GM12864 (cell line): ENCODE measurements at regions not wholly inside any gene's neighbourhood (a gene's known extent, or its start where the extent isn't known, plus 50 kb on each side); places are given as distances from the start of the nearest gene placed in this dataset.
A peak's percentile ranks its signal among the peaks of the same experiment; 100 is the strongest.

Experiments
- DNase-seq: peaks from one replicate; pipeline ENCODE4 v3.0.0-alpha.2; 2011; ENCODE audit warnings: low read depth
- H3K4me3 ChIP-seq: 2 replicates; pipeline ENCODE4 v1.5.1; 2011; ENCODE audit warnings: mild to moderate bottlenecking, low read depth, low read length, control low read depth
- TF ChIP-seq, protein P1 (sequence below): IDR thresholded peaks from 2 replicates; pipeline ENCODE4 v1.5.1; 2011; ENCODE audit warnings: low read depth, mild to moderate bottlenecking, moderate library complexity, low read length, control low read depth, inconsistent platforms; ENCODE audit errors: missing control alignments

DNA sequence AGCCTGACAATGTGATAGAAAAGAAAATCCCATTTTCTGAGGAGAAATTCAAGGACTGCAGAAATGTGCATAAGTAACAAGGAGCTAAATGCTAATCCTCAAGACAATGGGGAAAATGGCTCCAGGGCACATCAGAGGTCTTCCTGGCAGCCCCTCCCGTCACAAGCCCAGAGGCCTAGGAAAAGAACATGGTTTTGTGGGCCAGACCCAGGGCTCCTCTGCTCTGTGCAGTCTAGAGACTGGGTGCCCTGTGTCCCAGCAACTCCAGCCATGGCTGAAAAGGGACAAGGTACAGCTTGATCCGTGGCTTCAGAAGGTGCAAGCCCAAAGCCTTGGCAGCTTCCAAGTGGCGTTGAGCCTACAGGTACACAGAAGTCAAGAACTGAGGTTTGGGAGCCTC, 176.8 kb upstream of the SUCLG2 start:
- DNase-seq = no peak
- TF ChIP-seq, protein P1, sequence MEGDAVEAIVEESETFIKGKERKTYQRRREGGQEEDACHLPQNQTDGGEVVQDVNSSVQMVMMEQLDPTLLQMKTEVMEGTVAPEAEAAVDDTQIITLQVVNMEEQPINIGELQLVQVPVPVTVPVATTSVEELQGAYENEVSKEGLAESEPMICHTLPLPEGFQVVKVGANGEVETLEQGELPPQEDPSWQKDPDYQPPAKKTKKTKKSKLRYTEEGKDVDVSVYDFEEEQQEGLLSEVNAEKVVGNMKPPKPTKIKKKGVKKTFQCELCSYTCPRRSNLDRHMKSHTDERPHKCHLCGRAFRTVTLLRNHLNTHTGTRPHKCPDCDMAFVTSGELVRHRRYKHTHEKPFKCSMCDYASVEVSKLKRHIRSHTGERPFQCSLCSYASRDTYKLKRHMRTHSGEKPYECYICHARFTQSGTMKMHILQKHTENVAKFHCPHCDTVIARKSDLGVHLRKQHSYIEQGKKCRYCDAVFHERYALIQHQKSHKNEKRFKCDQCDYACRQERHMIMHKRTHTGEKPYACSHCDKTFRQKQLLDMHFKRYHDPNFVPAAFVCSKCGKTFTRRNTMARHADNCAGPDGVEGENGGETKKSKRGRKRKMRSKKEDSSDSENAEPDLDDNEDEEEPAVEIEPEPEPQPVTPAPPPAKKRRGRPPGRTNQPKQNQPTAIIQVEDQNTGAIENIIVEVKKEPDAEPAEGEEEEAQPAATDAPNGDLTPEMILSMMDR = no peak
- H3K4me3 ChIP-seq = no peak overlapping the region

DNA sequence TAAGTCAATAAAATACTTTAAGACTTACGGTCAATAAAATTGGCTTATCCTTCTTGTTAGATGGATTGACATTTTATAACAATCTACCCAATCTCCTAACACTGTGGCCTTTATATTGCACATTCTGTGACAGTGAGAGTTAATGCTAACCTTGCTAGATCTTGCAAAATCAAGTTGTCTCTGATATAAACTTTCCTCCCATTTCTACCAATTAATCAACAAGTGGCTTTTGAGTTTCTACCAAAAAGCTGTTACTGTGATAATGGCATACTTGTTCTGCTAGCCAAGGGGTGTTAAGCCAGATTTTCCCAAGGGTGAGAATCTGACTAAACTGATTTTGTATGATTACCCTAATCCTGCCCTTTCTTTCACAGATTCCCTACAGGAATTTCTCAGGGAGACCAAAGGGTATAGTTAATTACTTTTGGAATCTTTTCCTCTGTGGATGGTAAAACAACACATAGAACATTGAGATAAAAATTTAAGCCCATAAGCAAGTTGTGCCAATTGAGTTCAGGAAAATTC, 174.1 kb upstream of the SUCLG2 start:
- DNase-seq = no peak
- TF ChIP-seq, protein P1 = no peak

DNA sequence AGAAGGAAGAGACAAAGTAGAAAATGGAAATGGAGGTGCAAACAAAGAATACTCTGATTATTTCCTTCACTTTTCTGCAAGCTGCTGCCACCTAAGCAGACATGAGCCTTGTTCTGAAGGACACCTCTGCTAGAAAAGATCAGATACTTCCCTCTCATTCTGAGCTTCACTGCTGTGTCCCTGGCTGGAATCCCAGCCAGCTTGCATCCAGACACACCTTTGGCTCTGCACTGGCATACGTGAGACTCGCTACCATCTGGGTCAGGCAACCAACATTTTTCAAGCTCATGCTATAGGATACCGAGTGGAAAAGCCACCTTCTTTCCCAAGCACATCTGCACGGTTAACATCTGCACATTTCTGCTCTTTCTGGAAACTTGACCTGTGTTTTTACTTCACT, 166.7 kb upstream of the SUCLG2 start:
- no peak for DNase-seq
- TF ChIP-seq, protein P1 = no peak
- no peak overlapping the region for H3K4me3 ChIP-seq

More for the DNA sequence above, 174.1 kb upstream of the SUCLG2 start:
- H3K4me3 ChIP-seq = no peak overlapping the region

DNA sequence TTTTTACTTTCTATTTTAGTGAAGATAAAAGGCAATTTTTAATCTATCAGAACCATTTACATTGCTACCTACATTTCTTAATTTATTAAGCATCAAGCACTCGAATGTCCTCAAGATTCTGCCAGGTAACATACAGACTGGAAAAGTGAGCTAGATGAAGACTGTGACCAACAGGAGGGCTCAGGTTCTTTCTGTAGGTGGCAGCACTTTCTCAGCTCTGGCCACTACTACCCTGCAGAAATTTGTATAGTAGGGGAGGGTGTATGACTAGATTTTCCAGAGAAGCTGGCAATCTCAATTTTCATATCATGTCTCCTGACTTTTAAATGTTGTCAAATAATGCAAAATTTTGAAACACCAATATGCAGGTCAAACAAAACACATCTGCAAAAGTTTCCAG, 165.0 kb upstream of the SUCLG2 start:
- TF ChIP-seq, protein P1 = peak; percentile 31
- no peak overlapping the region for H3K4me3 ChIP-seq
- no peak for DNase-seq

DNA sequence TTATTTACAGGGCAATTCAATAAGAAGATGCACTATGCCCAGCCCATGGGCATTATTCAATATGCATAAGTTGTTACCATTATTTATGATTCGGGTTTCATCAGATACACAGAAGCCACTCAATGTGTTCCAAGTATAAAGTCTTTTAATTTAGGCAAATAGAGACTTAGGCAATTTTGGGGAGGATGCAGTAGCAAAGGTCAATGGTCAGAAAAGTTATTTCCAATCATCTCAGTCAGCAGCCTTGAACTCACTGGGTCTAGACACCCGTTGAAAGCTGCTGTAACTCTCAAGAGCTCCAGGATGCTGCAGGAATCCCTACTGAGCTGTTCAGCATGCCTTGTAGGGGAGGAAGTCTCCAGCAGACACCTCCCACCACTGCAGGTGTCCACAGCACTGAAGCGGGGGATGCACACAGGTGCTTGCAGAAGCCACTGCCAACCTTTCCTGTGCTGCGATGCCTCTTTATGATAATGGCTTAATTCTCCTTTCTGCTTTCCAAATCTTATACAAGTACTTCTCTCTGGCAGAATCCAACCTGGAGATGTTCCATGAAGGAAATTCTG, 155.0 kb upstream of the SUCLG2 start:
- TF ChIP-seq, protein P1 = no peak
- DNase-seq = no peak
- no peak overlapping the region for H3K4me3 ChIP-seq

DNA sequence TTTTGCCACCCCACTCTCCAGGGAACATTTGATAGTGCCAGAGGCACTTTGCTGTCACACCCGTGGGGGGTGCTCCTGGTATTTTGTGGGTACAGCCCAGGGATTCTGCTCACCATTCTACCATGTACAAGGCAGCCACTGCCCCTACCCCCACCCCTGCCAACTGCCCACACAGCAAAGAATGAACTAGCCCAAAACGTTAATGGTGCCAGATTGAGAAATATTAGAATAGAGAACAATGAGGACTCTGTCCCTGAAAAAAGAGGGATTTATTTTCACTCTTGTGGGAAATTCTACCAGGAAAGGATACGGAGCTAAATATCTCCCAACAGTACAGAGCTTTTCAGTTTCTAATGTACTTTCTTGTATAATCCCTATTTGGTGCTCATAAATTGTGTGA, 154.5 kb upstream of the SUCLG2 start:
- TF ChIP-seq, protein P1 = no peak
- H3K4me3 ChIP-seq = no peak overlapping the region
- no peak for DNase-seq

DNA sequence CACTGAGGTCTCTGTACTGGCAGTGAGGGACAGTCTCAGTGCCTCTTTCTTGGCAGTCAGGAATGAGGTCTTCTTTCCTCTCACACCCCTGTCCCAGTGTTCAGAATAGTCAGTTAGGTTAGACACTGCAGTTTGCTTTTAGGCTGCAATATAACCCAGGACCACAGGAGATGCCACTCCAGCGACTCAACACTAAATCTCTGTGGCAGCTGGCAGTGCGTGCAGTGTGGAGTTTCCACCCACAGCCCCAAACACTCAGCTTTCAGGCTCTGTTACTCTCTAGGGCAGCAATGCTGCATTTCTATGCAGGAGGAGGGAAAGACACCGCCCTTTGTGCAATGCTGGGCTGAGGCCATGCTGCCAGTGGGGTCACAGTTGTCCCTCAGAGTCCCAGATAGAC, 150.2 kb upstream of the SUCLG2 start:
- no peak for DNase-seq
- H3K4me3 ChIP-seq = no peak overlapping the region
- TF ChIP-seq, protein P1 = no peak
